ENCODE measurements at regions not wholly inside any gene's neighbourhood (a gene's known extent, or its start where the extent isn't known, plus 50 kb on each side); places are given as distances from the start of the nearest gene placed in this dataset.
"Not testable (repeated sequence)": the region's sequence is repeated elsewhere in the genome, so short reads cannot be mapped to it uniquely, and the experiment has no call there.

- no peak for DNase-seq (ENCODE audit: low read depth)
Observed at GRCh38 chr3:112765531-112765930, 81.1 kb downstream of the CD200R1L start.

GRCh38 chr3:112763258-112763657 is 83.4 kb downstream of the CD200R1L start:
- no peak for DNase-seq (ENCODE audit: low read depth)

GRCh38 chr3:112761062-112761638 is 85.5 kb downstream of the CD200R1L start:
- DNase-seq (ENCODE audit: low read depth) = no peak

- DNase-seq (ENCODE audit: low read depth) = no peak
Observed at GRCh38 chr3:112759681-112760080, 87.0 kb downstream of the CD200R1L start.

GRCh38 chr3:112759210-112759609 is 87.5 kb downstream of the CD200R1L start:
- DNase-seq (ENCODE audit: low read depth) = no peak

- DNase-seq (ENCODE audit: low read depth) = no peak
Observed at GRCh38 chr3:112757197-112757596, 89.5 kb downstream of the CD200R1L start.

- DNase-seq (ENCODE audit: low read depth) = no peak
Observed at GRCh38 chr3:112755845-112756613, 90.6 kb downstream of the CD200R1L start.

- DNase-seq (ENCODE audit: low read depth) = not testable (repeated sequence)
Observed at GRCh38 chr3:112755046-112755445, 91.6 kb downstream of the CD200R1L start.

- no peak for DNase-seq (ENCODE audit: low read depth)
Observed at GRCh38 chr3:112751564-112752512, 94.8 kb downstream of the CD200R1L start.

- no peak for DNase-seq (ENCODE audit: low read depth)
Observed at GRCh38 chr3:112751061-112751460, 95.6 kb downstream of the CD200R1L start.

- no peak for DNase-seq (ENCODE audit: low read depth)
Observed at GRCh38 chr3:112747624-112748023, 99.0 kb downstream of the CD200R1L start.

- DNase-seq (ENCODE audit: low read depth) = peak; percentile 67
Observed at GRCh38 chr3:112746675-112747280, 99.9 kb downstream of the CD200R1L start.

GRCh38 chr3:112745567-112746248 is 101.0 kb downstream of the CD200R1L start:
- DNase-seq (ENCODE audit: low read depth) = no peak

GRCh38 chr3:112744825-112745566 is 101.7 kb downstream of the CD200R1L start:
- DNase-seq (ENCODE audit: low read depth) = no peak

- no peak for DNase-seq (ENCODE audit: low read depth)
Observed at GRCh38 chr3:112744106-112744505, 102.6 kb downstream of the CD200R1L start.

GRCh38 chr3:112742934-112743333 is 102.0 kb upstream of the CCDC80 start:
- DNase-seq (ENCODE audit: low read depth) = no peak

GRCh38 chr3:112741983-112742382 is 101.0 kb upstream of the CCDC80 start:
- DNase-seq (ENCODE audit: low read depth) = no peak

GRCh38 chr3:112740835-112741234 is 99.9 kb upstream of the CCDC80 start:
- DNase-seq (ENCODE audit: low read depth) = no peak

GRCh38 chr3:112739252-112739965 is 98.5 kb upstream of the CCDC80 start:
- DNase-seq (ENCODE audit: low read depth) = no peak

GRCh38 chr3:112738366-112738765 is 97.4 kb upstream of the CCDC80 start:
- DNase-seq (ENCODE audit: low read depth) = no peak

All from HS-5 (cell line).